Mesothelial cell of epicardium (in vitro differentiated cells): ENCODE measurements at regions not wholly inside any gene's neighbourhood (a gene's known extent, or its start where the extent isn't known, plus 50 kb on each side); places are given as distances from the start of the nearest gene placed in this dataset.

Source experiments
- DNase-seq, 2 experiments: peaks; one replicate each; pipeline ENCODE4 v3.0.0; 2021; ENCODE audit warnings: low spot score in 2 of 2; ENCODE audit not compliant: unreplicated experiment in 2 of 2
- H3K27ac Mint-ChIP-seq: 2 replicates; pipeline ENCODE4 v1.8.0; 2021; ENCODE audit warnings: mixed read lengths
- H3K27me3 Mint-ChIP-seq: 2 replicates; pipeline ENCODE4 v1.8.0; 2021; ENCODE audit warnings: low read depth, mixed read lengths
- H3K36me3 Mint-ChIP-seq: 2 replicates; pipeline ENCODE4 v1.8.0; 2021; ENCODE audit warnings: mixed read lengths
- H3K4me1 Mint-ChIP-seq: 2 replicates; pipeline ENCODE4 v1.8.0; 2021; ENCODE audit warnings: mixed read lengths
- H3K4me3 Mint-ChIP-seq: 2 replicates; pipeline ENCODE4 v1.8.0; 2021; ENCODE audit warnings: mild to moderate bottlenecking, moderate library complexity, mixed read lengths
- H3K9me3 Mint-ChIP-seq: 2 replicates; pipeline ENCODE4 v1.8.0; 2021; ENCODE audit warnings: mixed read lengths
- CTCF ChIP-seq: fragments of 200-600 bp; sonication (generic); IDR thresholded peaks from one replicate; pipeline ENCODE4 v1.5.0; 2021; ENCODE audit warnings: antibody characterized with exemption; ENCODE audit not compliant: unreplicated experiment

DNA sequence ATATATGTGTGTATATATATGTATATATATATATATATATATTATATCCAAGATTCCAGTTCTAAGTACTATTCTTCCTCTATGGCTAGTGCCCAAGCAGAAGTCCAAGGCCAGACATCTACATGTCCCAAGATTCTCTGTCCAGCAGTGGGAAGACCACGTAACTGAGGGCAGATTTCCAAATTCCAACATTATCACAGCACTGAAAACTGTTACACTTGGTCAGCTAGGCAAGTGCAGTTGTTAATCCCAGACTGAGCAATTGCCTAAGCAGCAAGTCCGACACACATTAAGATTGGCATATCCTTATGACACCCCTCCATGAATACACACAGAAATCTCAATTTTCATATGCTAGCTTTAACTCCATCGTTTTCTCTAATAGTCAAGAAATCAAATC lies 1148.5 kb downstream of the IGSF11 start:
- Mint-ChIP-seq H3K4me1 (peaks cover 6% of the 10 kb centered on the region), H3K36me3 (no peaks in the 10 kb centered on the region), H3K9me3 (no peaks in the 10 kb centered on the region), H3K27me3 (no peaks in the 10 kb centered on the region), H3K4me3 (no peak overlapping the region), H3K27ac (no peak overlapping the region)
- no peak for TF ChIP-seq CTCF
- no peak for DNase-seq

- no peak for TF ChIP-seq CTCF
- Mint-ChIP-seq H3K4me1 (peaks cover 6% of the 10 kb centered on the region), H3K4me3 (no peak overlapping the region), H3K27me3 (no peaks in the 10 kb centered on the region), H3K36me3 (no peaks in the 10 kb centered on the region), H3K9me3 (no peaks in the 10 kb centered on the region), H3K27ac (no peak overlapping the region)
- DNase-seq = no peak
Measured at GRCh38 chr3:117887031-117887430, 1147.6 kb downstream of the IGSF11 start.

GRCh38 chr3:117887901-117888300 lies 1146.7 kb downstream of the IGSF11 start:
- H3K36me3 Mint-ChIP-seq = no peaks in the 10 kb centered on the region
- H3K9me3 Mint-ChIP-seq = no peaks in the 10 kb centered on the region
- no peak for TF ChIP-seq CTCF
- no peak overlapping the region for H3K27ac Mint-ChIP-seq
- DNase-seq = no peak
- H3K4me3 Mint-ChIP-seq = no peak overlapping the region
- H3K27me3 Mint-ChIP-seq = no peaks in the 10 kb centered on the region
- H3K4me1 Mint-ChIP-seq = peaks cover 12% of the 10 kb centered on the region

GRCh38 chr3:117892431-117892841 lies 1142.2 kb downstream of the IGSF11 start:
- Mint-ChIP-seq H3K4me3 (no peak overlapping the region), H3K4me1 (peaks cover 15% of the 10 kb centered on the region), H3K9me3 (peaks cover 8% of the 10 kb centered on the region), H3K36me3 (no peaks in the 10 kb centered on the region), H3K27ac (no peak overlapping the region), H3K27me3 (no peaks in the 10 kb centered on the region)
- TF ChIP-seq CTCF = no peak
- DNase-seq = no peak

DNA sequence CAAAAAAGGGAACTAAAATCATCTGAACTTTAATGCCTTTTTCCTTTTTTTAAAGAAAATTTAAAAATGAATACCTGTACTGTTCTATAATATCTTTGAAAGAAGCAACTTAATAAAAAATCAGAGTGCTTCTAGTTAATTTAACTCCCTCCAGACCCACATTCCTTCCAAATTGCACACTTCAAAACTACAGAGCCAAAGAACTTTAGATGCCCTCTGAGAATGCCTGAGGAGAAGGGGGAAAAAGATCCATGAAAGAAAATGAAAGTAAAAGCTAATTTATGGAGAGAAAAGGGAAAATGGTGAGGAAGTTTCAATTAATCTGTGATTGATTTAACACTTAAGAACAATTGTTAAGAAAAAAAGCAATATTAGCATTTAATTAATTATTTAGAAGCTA lies 1141.6 kb downstream of the IGSF11 start:
- Mint-ChIP-seq H3K27ac (no peak overlapping the region), H3K4me3 (no peak overlapping the region), H3K36me3 (peaks cover 1% of the 10 kb centered on the region), H3K4me1 (peaks cover 15% of the 10 kb centered on the region), H3K9me3 (peaks cover 14% of the 10 kb centered on the region), H3K27me3 (no peaks in the 10 kb centered on the region)
- TF ChIP-seq CTCF = no peak
- DNase-seq = no peak

- H3K9me3 Mint-ChIP-seq = peaks cover 17% of the 10 kb centered on the region
- peaks cover 13% of the 10 kb centered on the region for H3K4me1 Mint-ChIP-seq
- no peak overlapping the region for H3K27ac Mint-ChIP-seq
- TF ChIP-seq CTCF = no peak
- no peaks in the 10 kb centered on the region for H3K27me3 Mint-ChIP-seq
- no peak overlapping the region for H3K4me3 Mint-ChIP-seq
- peaks cover 4% of the 10 kb centered on the region for H3K36me3 Mint-ChIP-seq
- DNase-seq = no peak
Measured at GRCh38 chr3:117893638-117894037, 1141.0 kb downstream of the IGSF11 start.
